WTC11 (cell line): ENCODE measurements at regions not wholly inside any gene's neighbourhood (a gene's known extent, or its start where the extent isn't known, plus 50 kb on each side); places are given as distances from the start of the nearest gene placed in this dataset.

Experiments used
- HMGXB4 ChIP-seq: sonication (generic); formaldehyde crosslinking; IDR thresholded peaks from 2 replicates; pipeline ENCODE4 v1.8.1; 2023; ENCODE audit warnings: mild to moderate bottlenecking, moderate library complexity, missing genetic modification reagents
- ZNF423 ChIP-seq: fragments of 250-450 bp; sonication (Bioruptor Pico); IDR thresholded peaks from 2 replicates; pipeline ENCODE4 v2.1.2; 2022; ENCODE audit warnings: mild to moderate bottlenecking, moderate library complexity

DNA sequence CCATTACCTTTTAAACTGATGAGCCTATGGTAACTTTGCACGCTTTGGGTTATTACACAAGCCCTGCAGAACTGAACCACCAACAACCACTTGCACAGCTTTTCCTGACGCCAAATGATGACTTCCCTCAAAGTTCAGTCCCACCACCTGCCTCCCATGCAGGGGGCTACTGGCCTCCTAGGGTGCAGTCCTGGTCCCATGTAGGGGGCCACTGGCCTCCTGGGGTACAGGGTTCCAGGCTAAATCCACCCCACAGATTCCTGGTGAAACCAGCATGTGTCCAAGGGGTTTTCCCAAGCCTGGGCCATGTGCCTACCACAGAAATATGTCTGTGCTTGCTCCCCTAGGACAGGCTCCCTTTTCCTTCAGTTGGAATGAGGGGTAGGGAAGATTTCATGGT lies 73.4 kb upstream of the ZNF678 start:
- TF ChIP-seq HMGXB4 (CRISPR knock-in tag) = no peak
- TF ChIP-seq ZNF423 (CRISPR knock-in tag) = no peak
